Inferior parietal cortex (tissue), 1 donor: ENCODE measurements at regions not wholly inside any gene's neighbourhood (a gene's known extent, or its start where the extent isn't known, plus 50 kb on each side); places are given as distances from the start of the nearest gene placed in this dataset.

ENCODE experiments used
- DNase-seq: peaks from one replicate; pipeline ENCODE4 v3.0.0-alpha.2; 2016; ENCODE audit errors: extremely low spot score

- DNase-seq: no peak
Measured at GRCh38 chr3:189455009-189455408, 176.2 kb upstream of the TP63 start.

DNA sequence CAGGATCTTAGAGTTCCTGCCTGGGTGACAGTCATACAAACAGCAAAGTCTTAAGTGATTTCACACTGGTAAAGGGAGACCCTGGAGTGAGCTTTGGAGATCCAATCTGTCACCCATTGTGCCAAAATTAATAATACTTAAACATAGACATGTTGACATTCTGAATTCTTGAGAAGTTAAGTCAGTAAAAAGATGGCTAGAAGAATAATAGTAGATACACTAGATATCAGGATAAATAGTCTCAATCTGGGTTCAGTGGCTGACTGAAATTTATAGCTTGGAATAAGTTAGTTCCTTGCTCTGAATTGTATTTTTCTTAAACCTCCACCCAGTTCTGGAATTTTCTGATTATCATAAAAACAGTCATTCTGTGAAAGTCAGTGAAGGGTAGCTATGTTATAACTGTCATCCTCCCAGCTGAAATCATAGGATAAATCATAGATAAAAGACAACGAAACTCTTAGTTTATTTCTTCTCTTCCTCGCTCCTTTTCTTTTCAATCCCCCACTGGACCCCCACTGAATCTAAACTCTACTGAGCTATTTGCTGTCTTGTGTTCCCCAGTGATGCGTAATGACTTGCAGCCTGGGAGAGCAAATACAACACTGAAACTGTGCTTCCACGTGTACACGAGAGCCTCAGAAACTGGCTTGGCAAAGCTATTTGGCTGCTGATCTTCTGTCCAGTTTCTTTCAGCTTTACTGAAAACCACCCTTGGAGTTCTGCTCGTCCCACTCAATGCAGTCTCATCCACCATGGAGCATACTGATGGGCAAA lies 175.4 kb upstream of the TP63 start:
- no peak for DNase-seq

- no peak for DNase-seq
Measured at GRCh38 chr3:189457201-189457607, 174.0 kb upstream of the TP63 start.

GRCh38 chr3:189457631-189458412 lies 173.4 kb upstream of the TP63 start:
- DNase-seq: no peak

DNA sequence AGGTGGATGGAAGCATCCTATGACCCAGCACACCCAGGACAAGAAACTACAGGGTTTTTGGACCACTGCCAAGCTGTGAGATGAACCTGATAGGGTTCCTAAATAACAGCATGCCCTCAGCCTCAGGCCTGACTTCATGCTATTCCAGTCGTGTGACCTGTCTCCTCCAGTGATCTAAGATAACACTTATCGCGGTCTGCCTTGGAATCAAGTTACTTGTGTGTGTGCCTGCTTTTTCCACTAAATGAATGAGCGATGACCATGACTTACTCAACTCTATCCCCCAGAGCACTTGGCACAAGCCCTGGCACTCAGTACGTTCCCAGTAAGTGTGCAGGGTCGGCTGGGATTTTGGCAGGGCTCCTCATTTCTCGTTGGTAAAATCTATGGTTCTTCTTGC lies 172.7 kb upstream of the TP63 start:
- no peak for DNase-seq

DNA sequence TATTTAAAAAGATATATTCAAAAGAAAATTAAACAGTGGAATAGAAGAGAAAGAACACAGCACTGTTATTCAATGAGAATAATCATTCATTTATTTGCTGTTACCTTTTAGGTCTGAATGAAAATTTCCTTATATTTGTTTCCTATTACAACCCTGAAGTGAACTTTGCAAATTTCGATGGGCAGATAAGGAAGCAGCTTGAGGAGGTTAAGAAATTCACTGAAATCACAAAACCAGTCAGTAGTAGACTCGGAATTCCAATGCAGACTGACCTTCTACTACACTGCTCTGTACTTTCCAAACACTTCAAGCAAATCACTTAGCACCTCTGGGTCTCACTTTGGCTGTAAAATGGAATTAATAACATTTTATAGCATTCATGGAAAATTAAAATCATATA lies 172.0 kb upstream of the TP63 start:
- DNase-seq: no peak

- DNase-seq: no peak
Measured at GRCh38 chr3:189460511-189460910, 170.7 kb upstream of the TP63 start.

DNA sequence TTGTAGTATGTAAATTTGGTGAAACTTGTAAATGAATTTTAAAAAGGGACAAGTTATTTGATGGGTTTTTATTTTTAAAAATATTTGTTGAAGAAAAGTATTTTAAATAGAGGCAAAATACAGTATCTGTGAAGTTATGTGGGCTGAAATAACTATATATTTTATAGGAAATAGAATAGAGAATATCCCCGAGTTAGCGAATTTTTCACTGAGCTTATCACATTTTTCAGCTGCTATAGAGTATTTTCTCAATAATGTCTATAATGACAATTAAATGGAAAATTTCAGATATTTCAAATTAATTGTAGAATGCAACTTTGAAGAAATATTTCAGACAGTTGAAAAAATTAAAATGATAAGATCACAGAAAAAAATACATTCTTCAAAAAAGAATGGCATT lies 166.4 kb upstream of the TP63 start:
- DNase-seq: no peak

DNA sequence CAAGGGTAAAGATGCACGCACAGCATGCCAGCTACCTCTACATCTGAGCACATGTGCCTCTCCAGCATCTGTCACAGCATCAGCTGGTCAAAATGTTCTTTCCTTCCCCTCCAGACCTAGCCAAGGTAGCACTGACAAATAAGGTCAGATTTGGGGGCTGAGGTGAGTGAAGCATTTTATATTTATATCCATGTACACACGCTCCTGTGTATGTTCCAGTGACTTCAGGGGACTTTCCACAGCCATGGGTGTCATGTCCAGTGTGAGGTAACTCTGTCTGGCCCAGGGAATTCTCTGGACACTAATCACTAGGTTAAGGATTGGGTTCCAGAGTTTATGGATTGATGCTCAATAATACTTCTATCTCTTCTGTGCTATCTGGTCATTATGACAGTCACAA lies 165.2 kb upstream of the TP63 start:
- DNase-seq: no peak

- no peak for DNase-seq
Measured at GRCh38 chr3:189467451-189467850, 163.7 kb upstream of the TP63 start.

DNA sequence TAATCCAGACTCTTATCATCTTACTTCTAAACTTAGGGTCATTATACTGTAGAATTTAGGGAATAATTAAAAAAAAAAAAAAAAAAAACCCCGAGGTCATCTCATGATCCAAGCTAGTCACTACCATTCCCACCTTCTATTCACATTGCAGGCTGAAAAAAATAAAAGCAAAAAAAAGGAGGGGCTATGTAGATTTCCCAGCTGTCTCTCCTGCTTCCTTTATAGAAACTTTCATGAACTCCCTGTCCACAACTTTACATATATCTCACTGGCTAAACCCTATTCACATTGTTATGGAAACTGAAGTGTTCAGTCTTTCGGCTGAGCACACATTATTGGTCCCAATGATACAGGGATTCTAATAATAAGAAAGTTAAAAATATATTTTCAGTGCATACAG lies 156.2 kb upstream of the TP63 start:
- DNase-seq: no peak

DNA sequence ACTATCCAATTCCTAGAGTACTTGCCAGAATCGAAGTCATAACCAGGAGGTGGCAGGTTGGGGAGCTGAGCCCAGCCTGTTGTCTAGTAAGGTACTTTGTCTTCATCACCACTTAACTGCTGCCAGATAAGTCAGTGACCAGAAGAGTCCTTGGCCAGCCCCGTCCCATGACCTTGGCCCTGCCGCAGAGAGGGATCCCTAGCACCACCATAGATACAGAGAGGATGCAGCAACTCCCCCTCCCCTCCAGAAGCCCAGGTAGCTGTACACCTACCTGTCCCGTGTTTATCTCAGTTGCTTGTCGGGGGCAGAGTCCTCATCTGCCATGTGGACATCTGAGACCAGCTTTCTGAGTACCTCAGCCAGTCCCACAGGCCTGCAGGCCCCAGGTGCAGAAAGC lies 153.6 kb upstream of the TP63 start:
- no peak for DNase-seq

DNA sequence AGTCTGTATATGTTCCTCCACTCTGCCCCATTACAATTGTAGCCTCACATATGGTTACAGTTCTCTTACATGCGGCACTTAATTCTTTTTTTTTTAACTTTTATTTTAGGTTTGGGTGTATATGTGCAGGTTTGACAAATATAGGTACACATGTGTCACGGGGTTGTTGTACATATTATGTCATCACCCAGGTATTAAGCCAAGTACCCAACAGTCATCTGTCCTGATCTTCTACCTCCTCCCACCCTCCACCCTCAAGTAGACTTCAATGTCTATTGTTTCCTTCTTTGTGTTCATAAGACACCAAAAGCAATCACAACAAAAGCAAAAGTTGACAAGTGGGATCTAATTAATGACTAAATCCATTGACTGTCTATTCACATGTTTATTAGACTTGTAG lies 144.6 kb upstream of the TP63 start:
- no peak for DNase-seq

DNA sequence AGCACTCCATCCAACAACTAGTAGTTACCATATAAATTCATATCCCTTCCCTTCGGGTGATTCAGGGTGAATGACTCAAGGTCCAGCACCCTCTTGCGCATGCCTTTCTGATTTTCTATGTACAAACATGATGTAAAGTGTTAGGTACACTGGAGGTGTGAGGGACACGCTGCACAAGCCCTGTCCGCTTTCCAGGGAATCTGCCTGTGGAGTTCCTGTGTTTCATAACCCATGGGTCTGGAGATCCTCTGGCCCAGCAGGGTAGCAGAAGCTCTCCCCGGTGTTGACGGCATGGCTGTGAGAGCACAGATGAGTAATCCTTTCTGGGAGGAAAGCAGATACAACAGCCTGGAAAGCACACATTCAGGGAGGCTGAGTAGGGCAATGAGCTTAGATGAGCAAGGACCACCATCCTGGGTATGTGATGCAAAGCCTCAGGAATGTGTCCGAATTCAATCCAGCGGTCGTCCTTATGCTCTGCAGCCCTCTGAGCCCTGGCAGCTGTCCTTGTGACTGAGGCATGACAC lies 142.9 kb upstream of the TP63 start:
- DNase-seq: no peak

GRCh38 chr3:189490337-189490736 lies 140.9 kb upstream of the TP63 start:
- no peak for DNase-seq

GRCh38 chr3:189490749-189491148 lies 140.4 kb upstream of the TP63 start:
- no peak for DNase-seq

GRCh38 chr3:189491831-189492230 lies 139.4 kb upstream of the TP63 start:
- no peak for DNase-seq

- DNase-seq: no peak
Measured at GRCh38 chr3:189493271-189493670, 137.9 kb upstream of the TP63 start.

- DNase-seq: no peak
Measured at GRCh38 chr3:189494632-189495031, 136.6 kb upstream of the TP63 start.

GRCh38 chr3:189496375-189497138 lies 134.6 kb upstream of the TP63 start:
- no peak for DNase-seq

- no peak for DNase-seq
Measured at GRCh38 chr3:189498995-189499704, 132.0 kb upstream of the TP63 start.

DNA sequence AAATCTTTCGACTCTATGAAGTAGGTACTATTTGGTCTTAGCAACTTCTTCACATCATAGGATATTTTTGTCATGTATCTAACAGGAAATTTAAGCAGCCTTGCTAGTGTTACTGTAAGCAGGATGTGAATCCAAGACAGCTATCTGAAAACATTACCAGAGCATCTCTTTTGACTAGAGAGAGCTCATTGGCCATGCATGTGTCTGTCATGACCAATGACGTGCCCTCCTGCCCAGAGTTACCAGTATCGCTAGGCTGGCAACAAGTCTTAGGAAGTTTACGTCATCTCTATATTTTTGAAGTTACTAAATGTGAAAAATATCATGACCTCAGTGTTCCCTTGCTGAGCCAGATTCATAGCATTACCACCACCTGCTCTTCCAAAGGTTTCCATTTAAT lies 130.9 kb upstream of the TP63 start:
- no peak for DNase-seq
